C4-2B (cell line): ENCODE measurements at regions not wholly inside any gene's neighbourhood (a gene's known extent, or its start where the extent isn't known, plus 50 kb on each side); places are given as distances from the start of the nearest gene placed in this dataset.

Source experiments
- ZFX ChIP-seq: fragments of 450-650 bp; IDR thresholded peaks from 2 replicates; pipeline ENCODE4 v1.6.1; 2017
- TF ChIP-seq, protein P1 (sequence below): fragments of 450-650 bp; conservative IDR thresholded peaks from 2 replicates; pipeline ENCODE4 v1.5.1; 2017; ENCODE audit warnings: mild to moderate bottlenecking

- TF ChIP-seq, protein P1, sequence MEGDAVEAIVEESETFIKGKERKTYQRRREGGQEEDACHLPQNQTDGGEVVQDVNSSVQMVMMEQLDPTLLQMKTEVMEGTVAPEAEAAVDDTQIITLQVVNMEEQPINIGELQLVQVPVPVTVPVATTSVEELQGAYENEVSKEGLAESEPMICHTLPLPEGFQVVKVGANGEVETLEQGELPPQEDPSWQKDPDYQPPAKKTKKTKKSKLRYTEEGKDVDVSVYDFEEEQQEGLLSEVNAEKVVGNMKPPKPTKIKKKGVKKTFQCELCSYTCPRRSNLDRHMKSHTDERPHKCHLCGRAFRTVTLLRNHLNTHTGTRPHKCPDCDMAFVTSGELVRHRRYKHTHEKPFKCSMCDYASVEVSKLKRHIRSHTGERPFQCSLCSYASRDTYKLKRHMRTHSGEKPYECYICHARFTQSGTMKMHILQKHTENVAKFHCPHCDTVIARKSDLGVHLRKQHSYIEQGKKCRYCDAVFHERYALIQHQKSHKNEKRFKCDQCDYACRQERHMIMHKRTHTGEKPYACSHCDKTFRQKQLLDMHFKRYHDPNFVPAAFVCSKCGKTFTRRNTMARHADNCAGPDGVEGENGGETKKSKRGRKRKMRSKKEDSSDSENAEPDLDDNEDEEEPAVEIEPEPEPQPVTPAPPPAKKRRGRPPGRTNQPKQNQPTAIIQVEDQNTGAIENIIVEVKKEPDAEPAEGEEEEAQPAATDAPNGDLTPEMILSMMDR = no peak
- no peak for TF ChIP-seq ZFX
Measured at GRCh38 chr21:32094804-32095203, 184.0 kb downstream of the MIS18A start.
